ENCODE measurements at regions not wholly inside any gene's neighbourhood (a gene's known extent, or its start where the extent isn't known, plus 50 kb on each side); places are given as distances from the start of the nearest gene placed in this dataset.
"Not testable (repeated sequence)": the region's sequence is repeated elsewhere in the genome, so short reads cannot be mapped to it uniquely, and the experiment has no call there.

GRCh38 chrX:109184506-109185139, 297.3 kb downstream of the GUCY2F start:
- no peak for DNase-seq (ENCODE audit: low read depth, low spot score)
- no peak overlapping the region for H3K27ac ChIP-seq

GRCh38 chrX:109172091-109172602, 309.7 kb downstream of the GUCY2F start:
- no peak for DNase-seq (ENCODE audit: low read depth, low spot score)

DNA sequence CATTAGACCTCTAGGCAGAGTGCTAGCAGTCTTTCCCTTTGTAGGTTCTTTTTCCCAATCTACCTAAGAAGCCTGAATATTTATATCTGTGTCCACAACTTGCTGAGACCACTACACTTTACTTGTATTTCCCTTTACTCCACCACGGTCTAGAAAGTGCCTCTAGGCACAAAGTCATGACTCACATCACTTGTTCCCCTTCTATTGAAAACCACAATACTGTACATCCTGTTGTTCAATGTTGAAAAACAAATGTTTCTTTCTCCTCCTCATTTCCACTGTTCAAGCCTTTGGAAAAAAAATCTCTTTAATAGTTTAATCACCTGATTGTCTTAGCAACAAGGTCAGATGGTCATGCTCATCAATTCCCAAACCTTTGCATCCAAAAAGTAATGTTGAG, 326.7 kb downstream of the GUCY2F start:
- H3K27ac ChIP-seq, result no peak overlapping the region
- DNase-seq (ENCODE audit: low read depth, low spot score), result no peak

More at GRCh38 chrX:109172091-109172602, 309.7 kb downstream of the GUCY2F start:
- H3K27ac ChIP-seq, result no peak overlapping the region

DNA sequence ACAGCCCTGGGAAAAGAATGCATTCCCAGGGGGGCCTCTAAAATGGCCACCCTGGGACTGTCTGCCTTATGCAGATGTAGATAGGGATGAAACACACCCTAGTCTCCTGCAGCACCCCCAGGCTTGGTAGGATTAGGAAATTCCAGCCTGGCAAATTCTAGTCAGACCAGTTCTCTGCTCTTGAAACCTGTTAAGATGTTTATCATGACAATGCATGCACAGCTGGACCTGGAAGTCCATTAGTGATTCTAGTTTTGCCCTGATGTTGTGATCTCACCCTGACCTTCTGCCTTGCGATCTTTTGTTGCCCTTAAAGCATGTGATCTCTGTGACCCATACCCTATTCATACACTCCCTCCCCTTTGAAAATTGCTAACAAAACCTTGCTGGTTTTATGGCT, 337.7 kb downstream of the GUCY2F start:
- H3K27ac ChIP-seq; DNase-seq (ENCODE audit: low read depth, low spot score): not testable (repeated sequence)

- no peak overlapping the region for H3K27ac ChIP-seq
- no peak for DNase-seq (ENCODE audit: low read depth, low spot score)
These were observed 341.4 kb downstream of the GUCY2F start for GRCh38 chrX:109140463-109140862.

GRCh38 chrX:109134777-109135176, 347.1 kb downstream of the GUCY2F start:
- H3K27ac ChIP-seq, result no peak overlapping the region
- DNase-seq (ENCODE audit: low read depth, low spot score), result no peak

GRCh38 chrX:109125304-109125703, 356.6 kb downstream of the GUCY2F start:
- DNase-seq (ENCODE audit: low read depth, low spot score), result no peak
- no peak overlapping the region for H3K27ac ChIP-seq

DNA sequence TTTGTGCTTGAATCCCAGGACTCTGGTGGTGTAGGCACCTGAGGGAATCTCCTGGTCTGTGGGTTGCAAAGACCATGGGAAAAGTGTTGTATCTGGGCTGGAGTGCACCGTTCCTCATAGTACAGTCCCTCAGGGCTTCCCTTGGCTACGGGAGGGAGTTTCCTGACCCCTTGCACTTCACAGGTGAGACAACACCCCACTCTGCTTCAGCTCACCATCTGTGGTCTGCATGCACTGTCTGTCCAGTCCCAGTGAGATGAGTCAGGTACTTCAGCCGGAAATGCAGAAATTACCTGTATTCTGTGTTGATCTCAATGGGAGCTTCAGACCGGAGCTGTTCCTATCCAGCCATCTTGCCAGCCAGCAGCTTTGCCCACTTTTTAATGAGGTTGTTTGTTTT, 353.0 kb upstream of the IRS4 start:
- no peak overlapping the region for H3K27ac ChIP-seq
- no peak for DNase-seq (ENCODE audit: low read depth, low spot score)

GRCh38 chrX:109077788-109078187, 341.4 kb upstream of the IRS4 start:
- no peak overlapping the region for H3K27ac ChIP-seq
- no peak for DNase-seq (ENCODE audit: low read depth, low spot score)

DNA sequence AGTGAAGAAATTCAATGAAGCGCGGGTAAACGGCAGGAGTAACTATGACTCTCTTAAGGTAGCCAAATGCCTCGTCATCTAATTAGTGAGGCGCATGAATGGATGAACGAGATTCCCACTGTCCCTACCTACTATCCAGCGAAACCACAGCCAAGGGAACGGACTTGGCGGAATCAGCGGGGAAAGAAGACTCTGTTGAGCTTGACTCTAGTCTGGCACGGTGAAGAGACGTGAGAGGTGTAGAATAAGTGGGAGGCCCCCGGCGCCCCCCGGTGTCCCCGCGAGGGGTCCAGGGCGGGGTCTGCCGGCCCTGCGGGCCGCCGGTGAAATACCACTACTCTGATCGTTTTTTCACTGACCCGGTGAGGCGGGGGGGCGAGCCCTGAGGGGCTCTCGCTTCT, 317.8 kb upstream of the IRS4 start:
- not testable (repeated sequence) for H3K27ac ChIP-seq
- DNase-seq (ENCODE audit: low read depth, low spot score), result peak; percentile 3

GRCh38 chrX:109049903-109050302, 313.5 kb upstream of the IRS4 start:
- DNase-seq (ENCODE audit: low read depth, low spot score), result no peak
- H3K27ac ChIP-seq, result no peak overlapping the region

DNA sequence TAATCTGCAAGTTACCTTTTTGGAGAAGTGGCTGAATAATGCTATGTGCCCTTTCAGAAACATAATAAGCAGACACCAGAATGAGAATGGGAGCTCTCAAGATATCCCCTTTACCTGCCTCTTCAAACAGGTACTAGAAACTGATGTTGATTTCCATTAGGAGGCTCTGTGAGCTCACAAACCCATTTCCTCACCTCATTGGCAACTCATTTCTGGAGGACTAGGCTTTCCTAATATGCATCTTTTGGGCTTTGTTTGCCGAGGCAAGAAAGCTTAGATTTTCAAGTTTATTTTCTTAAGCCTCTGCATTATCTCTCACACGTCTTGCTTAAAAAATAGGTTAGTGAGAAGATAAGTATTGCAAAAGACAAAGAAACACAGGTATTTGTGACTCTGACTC, 313.1 kb upstream of the IRS4 start:
- H3K27ac ChIP-seq, result no peak overlapping the region
- no peak for DNase-seq (ENCODE audit: low read depth, low spot score)

DNA sequence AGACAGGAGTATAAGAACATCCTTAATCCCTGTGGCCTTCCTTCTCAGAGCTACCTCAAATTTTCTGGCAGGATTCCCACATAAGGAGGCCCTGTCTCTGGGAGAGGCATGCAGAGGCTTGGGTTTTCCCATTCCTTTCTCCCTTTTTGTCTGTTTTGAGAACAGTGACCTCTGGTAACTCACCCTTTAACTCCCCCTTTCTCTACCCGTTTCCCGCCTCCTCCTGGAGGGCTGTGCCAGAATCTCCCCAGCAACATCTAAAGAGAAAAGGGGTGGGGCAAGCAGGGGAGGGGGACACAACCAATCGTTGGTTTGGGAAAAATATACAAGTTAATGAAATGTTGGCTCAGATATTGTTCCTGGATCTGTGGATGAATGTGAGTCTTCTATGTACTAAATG, 303.7 kb upstream of the IRS4 start:
- no peak overlapping the region for H3K27ac ChIP-seq
- no peak for DNase-seq (ENCODE audit: low read depth, low spot score)

DNA sequence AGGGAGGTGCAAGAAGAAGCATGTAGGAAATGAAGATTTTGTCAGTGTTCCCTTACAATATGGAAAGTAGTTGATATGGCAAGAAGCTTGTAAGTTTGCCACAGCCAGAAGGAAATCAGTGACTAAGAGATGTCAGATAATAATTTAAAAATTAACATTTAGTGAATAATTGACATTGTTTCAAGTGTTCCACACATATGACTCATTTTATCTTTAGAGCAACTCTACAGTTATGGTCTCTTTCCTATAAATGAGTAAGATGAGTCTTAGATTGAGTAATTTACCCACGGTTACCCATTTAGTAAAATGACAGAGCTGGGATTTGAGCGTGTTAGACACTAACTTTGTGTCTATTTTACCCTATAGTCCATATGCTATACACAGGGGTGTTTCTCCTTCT, 300.3 kb upstream of the IRS4 start:
- no peak overlapping the region for H3K27ac ChIP-seq
- DNase-seq (ENCODE audit: low read depth, low spot score), result no peak

GRCh38 chrX:108993909-108994308, 257.5 kb upstream of the IRS4 start:
- no peak overlapping the region for H3K27ac ChIP-seq
- no peak for DNase-seq (ENCODE audit: low read depth, low spot score)

DNA sequence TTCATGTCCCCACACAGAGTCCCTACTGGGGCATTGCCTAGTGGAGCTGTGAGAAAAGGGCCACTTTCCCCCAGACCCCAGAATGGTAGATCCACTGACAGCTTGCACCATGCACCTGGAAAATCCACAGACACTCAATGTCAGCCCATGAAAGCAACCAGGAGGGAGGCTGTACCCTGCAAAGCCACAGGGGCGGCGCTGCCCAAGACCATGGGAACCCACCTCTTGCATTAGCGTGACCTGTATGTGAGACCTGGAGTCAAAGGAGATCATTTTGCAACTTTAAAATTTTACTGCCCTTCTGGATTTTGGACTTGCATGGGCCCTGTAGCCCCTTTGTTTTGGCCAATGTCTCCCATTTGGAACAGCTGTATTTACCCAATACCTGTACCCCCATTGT, 236.5 kb upstream of the IRS4 start:
- H3K27ac ChIP-seq; DNase-seq (ENCODE audit: low read depth, low spot score): not testable (repeated sequence)

GRCh38 chrX:108947205-108947604, 210.8 kb upstream of the IRS4 start:
- H3K27ac ChIP-seq, result no peak overlapping the region

GRCh38 chrX:108946531-108946930, 210.2 kb upstream of the IRS4 start:
- no peak overlapping the region for H3K27ac ChIP-seq
- no peak for DNase-seq (ENCODE audit: low read depth, low spot score)

More at GRCh38 chrX:108947205-108947604, 210.8 kb upstream of the IRS4 start:
- no peak for DNase-seq (ENCODE audit: low read depth, low spot score)

GRCh38 chrX:108945883-108946523, 209.6 kb upstream of the IRS4 start:
- DNase-seq (ENCODE audit: low read depth, low spot score), result no peak

DNA sequence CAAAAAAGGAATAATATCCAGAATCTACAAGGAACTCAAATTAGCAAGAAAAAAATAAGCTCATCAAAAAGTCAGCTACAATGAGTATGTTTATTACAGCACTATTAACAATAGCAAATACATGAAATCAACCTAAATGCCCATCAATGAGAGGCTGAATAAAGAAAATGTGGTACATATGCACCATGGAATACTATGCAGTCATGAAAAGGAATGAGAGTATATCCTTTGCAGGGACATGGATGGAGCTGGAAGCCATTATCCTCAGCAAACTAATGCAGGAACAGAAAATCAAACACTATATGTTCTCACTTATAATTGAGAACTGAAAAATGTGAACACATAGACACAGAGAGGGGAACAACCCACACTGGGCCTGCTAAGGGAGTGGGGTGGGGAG, 178.4 kb upstream of the IRS4 start:
- DNase-seq (ENCODE audit: low read depth, low spot score), result no peak

More at GRCh38 chrX:108945883-108946523, 209.6 kb upstream of the IRS4 start:
- no peak overlapping the region for H3K27ac ChIP-seq

GRCh38 chrX:108903831-108904230, 167.5 kb upstream of the IRS4 start:
- not testable (repeated sequence) for DNase-seq (ENCODE audit: low read depth, low spot score); H3K27ac ChIP-seq

More for the DNA sequence above, 178.4 kb upstream of the IRS4 start:
- no peak overlapping the region for H3K27ac ChIP-seq

- DNase-seq (ENCODE audit: low read depth, low spot score), result no peak
- H3K27ac ChIP-seq, result no peak overlapping the region
These were observed 164.0 kb upstream of the IRS4 start for GRCh38 chrX:108900333-108900732.
